HG03558 (cell line): ENCODE measurements at regions not wholly inside any gene's neighbourhood (a gene's known extent, or its start where the extent isn't known, plus 50 kb on each side); places are given as distances from the start of the nearest gene placed in this dataset.
"Not testable (repeated sequence)": the region's sequence is repeated elsewhere in the genome, so short reads cannot be mapped to it uniquely, and the experiment has no call there.

Experiments used
- ATAC-seq: cut with Tn5 transposase; IDR thresholded peaks from one replicate; pipeline ENCODE4 v1.9.1; 2021; ENCODE audit warnings: moderate number of reproducible peaks; ENCODE audit not compliant: unreplicated experiment; ENCODE audit errors: extremely low read depth

DNA sequence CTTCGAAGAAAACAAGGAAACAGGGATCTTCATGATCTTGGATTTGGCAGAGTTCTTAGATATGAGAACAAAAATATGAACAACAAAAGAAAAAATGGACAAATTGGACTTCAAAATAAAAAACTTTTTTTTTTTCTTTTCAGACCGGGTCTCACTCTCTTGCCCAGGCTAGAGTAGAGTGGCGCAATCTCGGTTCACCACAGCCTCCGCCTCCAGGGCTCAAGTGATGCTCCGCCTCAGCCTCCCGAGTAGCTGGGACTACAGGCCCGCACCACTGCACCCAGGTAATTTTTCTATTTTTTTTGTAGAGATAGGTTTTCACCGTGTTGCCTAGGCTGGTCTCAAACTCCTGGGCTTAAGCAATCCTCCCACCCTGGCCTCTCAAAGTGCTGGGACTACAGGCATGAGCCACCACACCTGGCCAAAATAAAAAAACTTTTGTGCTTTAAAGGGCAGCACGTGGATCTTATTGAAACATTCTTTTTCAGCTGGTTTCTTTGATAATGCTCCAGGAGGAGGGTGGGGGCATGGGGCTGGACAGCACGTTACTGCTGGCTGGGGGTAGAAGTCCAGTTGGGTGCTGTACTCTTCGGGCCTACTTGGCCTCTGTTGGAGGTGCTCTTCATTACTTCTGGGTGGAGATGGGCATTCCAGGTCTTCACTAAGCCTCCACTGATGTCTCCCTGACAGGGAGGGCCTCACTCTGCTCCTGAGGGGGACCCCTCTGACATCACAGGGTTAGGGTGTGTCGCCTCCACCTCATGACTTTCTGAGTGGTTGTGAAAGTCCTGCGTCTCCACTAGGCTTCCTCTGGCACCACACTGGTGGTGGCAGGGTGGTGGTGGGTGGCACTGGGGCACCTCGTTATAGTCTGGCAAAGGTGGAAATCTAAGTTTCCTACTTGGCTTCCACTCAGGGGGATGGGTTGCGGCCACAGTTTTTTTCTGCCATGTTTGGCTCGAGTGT lies 150.5 kb upstream of the XPO1 start:
- no peak for ATAC-seq

GRCh38 chr2:61679096-61679495 lies 140.9 kb upstream of the XPO1 start:
- no peak for ATAC-seq

DNA sequence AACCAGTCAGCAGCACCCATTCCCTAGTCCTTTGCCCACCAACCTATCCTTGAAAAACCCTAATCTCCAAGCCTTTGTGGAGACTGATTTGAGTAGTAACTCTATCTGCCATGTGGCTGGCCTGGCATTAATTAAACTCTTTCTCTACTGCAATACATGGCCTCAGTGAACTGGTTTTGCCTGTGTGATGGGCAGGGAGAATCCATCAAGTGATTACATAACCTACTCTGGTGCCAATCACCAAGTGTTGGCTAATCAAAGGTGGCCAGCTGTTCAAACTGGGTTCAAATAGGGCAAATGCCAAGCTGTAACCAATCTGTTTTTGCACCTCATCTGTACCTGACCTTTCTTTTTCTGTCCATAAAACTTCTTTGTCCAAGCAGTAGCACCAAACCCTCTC lies 139.8 kb upstream of the XPO1 start:
- ATAC-seq: no peak

DNA sequence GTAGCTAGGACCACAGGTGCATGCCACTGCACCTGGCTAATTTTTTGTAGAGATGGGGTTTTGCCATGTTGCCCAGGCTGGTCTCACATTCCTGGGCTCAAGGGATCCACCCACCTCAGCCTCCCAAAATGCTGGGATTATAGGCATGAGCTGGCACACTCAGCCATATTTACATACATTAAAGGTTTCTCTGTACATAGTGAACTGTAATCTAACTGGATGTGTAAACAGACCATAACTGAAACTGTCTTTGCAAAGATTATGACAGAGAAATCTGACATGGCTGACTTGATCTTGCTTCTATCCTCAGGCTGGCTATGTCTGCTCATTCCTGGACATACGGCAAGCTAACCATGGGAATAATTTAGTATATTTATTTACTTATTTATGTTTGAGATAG lies 139.2 kb upstream of the XPO1 start:
- ATAC-seq: no peak

- ATAC-seq: no peak
Observed at GRCh38 chr2:61675204-61675603, 137.0 kb upstream of the XPO1 start.

DNA sequence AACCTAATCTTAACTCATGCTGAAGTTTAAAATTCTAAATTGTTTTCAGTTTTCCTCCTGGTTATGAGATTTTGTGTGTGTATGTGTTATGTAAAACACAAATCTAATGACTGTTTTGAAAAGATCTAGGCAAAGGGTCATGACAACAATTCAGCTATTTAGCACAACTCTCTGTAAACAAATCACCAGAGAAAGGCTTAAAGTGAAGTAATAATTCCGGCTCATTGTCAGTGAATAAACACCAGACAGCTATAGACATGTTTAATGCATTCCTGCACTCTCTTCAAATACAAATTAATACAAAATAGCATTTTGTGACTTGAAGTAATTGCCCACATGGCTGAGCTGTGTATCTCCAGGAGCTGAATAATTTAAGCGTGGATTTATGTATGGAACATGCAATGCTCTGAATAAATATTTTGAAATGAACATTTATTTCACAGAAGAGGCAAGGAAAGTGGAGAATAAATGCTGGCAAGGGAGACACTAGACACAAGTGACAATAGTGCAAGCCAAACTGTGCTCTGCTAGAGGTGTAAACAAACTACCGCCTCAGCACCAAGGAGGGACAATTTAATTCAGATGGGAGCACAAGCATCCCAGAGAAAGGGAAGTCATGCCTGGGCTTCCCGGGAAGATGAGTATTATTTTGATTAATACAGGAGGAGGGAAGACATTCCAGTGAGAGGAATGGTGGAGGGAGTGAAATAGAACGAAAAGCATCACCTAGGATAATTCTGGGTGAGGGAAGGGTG lies 133.6 kb upstream of the XPO1 start:
- no peak for ATAC-seq

- ATAC-seq: no peak
Observed at GRCh38 chr2:61670591-61671501, 132.7 kb upstream of the XPO1 start.

DNA sequence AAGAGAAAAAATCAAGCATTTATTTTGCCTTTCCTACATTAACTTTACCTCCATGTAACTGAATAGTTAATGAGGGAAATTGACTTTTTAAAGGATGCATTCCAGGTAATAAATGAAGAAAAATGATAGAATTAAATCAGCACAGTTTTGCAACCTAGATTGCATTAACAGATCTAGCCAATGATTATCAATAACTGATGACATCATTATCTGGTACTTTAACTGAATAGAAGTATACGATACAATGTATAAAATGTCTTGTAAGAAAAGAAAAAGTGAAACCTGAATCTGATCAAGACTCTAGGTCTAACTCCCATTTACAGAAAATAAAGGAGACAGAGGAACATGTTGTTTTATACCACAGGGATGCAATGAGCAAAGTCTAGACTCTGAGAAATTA lies 126.0 kb upstream of the XPO1 start:
- no peak for ATAC-seq

GRCh38 chr2:61662990-61663389 lies 124.8 kb upstream of the XPO1 start:
- no peak for ATAC-seq

- no peak for ATAC-seq
Observed at GRCh38 chr2:61660511-61661388, 122.6 kb upstream of the XPO1 start.

DNA sequence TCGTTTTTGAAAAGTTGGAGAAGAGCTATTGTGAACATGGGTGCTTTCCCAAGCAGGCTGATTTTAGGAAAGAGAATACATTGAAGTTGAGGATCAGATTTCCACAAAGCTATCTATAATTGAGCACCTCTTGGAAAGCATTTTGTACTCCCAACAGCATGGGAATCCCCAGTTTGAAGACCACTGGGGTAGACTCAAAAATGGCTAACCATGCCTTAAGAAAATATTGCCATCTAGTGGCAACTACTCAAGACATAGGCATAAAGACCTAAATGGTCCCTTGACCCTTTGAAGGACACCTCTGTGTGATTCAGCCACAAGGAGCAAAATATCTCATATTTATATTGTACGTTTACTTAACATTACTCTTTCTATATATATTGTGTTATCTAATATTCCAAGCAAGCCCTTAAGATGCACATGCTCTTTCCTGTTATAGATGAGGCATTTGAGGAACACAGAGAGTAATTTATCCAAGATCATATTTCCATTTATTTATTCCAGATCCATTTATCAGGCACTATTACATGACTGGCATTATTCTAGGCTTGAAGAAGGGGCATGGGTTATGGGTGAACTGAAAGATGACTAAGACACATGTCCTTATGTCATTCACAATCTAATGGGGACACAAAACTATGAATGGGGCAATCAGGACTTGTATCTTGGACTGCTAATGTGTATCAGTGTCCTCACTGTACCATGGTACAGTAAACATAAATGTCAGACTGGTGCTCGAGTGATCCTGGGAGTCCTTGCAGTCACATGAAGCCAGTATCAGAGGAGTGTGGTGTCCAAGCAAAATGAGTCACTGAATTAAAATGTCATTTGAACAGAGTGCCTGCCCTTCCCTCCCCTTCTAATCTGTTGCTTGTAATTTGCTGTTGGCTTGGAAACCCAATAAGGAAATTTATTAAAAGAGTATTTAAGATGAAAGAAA lies 121.0 kb upstream of the XPO1 start:
- ATAC-seq: no peak

DNA sequence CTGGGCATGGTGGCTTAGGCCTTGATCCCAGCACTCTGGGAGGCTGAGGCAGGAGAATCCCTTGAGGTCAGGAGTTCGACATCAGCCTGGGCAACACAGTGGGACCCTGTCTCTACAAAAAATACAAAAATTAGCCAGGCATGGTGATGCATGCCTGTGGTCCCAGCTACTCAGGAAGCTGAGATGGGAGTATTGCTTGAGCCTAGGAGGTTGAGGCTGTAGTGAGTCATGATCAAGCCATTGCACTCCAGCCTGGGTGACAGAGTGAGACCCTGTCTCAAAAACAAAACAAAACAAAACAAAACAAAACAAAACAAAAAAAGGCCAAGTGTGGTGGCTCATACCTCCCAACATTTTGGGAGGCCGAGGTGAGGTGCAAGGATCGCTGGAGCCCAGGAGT lies 111.8 kb upstream of the XPO1 start:
- ATAC-seq: not testable (repeated sequence)

DNA sequence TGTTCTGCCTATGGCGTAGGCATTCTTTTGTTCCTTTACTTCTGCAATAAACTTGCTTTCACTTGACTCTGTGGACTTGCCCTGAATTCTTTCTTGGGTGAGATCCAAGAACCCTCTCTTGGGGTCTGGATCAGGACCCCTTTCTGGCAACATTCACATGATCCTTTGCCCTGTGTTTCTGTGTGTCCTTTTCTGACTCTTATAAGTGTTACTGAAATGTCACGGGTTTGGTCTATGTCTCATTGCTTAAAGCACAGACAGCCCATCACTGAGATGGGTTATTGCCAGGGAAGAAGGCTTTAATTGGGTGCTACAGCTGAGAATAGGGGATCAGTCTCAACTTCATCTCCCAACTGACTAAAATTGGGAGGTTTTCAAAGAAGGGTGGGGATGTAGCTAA lies 110.9 kb upstream of the XPO1 start:
- no peak for ATAC-seq

DNA sequence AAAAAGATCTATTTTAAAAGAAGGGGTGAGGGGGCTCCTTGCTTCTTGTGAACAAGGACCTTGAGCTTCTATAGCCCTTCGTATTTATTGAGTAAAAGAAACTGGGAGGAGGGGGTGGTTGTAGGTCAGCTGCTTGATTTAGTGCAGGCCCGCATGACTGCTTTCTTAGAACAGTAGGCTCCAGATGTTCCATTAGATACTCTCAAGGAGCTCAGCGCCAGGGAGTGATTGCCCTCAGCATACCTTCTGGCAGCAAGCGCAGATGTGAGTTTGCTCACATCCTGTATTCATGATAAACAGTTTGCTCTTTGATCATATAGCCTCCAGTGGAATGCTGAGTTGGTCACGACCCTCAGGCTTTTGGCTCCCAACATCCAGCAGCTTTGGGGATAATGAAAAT lies 108.9 kb upstream of the XPO1 start:
- no peak for ATAC-seq

DNA sequence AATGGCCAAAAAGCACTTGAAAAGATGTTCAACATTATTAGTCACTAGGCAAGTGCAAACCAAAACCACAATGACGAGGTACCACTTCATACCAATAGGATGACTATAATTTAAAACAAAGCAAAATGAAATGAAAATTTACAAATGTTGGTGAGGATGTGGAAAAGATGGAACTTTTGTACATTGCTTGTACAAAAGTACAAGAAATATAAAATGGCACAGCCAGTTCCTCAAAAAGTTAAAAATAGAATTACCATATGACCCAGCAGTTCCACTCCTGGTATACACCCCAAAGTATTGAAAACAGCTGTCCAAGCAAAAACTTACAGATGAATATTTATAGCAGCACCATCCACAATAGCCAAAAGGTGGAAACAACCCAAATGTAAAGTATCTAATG lies 107.8 kb upstream of the XPO1 start:
- no peak for ATAC-seq

- not testable (repeated sequence) for ATAC-seq
Observed at GRCh38 chr2:61643153-61643552, 105.0 kb upstream of the XPO1 start.

DNA sequence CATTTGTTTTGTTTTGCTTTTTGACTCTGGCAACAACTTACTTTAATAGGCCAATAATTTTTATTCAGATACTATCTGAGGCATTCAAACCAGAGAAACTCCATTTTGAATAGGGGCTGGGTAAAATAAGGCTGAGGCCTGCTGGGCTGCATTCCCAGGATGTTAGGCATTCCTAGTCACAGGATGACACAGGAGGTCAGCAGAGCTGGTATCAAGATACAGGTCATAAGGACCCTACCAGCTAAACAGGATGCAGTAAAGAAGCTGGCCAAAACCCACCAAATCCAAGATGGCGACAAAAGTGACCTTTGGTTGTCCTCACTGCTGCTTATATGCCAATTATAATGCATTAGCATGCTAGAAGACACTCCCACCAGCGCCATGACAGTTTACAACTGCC lies 102.2 kb upstream of the XPO1 start:
- no peak for ATAC-seq

DNA sequence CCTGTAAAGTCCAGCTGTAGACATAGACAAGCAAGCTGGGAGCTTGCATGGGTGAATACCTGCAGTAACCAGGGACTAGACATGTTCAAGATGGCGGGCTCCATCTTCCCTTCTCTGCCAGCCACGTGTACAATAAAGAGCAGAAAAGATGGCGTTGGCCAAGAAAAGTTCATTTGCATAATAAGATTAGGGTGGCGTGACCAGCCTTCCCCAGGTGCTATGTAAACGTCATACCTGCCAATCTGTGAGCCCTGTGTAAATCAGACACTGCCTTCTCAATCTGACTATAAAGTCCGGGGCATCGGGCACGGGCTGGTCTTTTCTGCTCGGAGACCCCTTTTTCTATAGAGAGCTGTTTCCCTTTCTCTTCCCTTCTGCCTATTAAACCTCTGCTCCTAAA lies 101.6 kb upstream of the XPO1 start:
- no peak for ATAC-seq
